HUDEP-2 (cell line): ENCODE measurements at regions not wholly inside any gene's neighbourhood (a gene's known extent, or its start where the extent isn't known, plus 50 kb on each side); places are given as distances from the start of the nearest gene placed in this dataset.

Experiments used
- DNase-seq, 76 experiments: peaks; one replicate each; lab custom pipeline; 2025; ENCODE audit not compliant: unreplicated experiment in 76 of 76; lab: John Stamatoyannopoulos, UW

GRCh38 chr1:69288416-69288815, 279.3 kb upstream of the LRRC7 start:
- no peak for DNase-seq

- no peak for DNase-seq
Measured at GRCh38 chr1:69290291-69290690, 277.4 kb upstream of the LRRC7 start.

- no peak for DNase-seq
Measured at GRCh38 chr1:69291541-69291940, 276.2 kb upstream of the LRRC7 start.

- no peak for DNase-seq
Measured at GRCh38 chr1:69292833-69293232, 274.9 kb upstream of the LRRC7 start.

- DNase-seq, result no peak
Measured at GRCh38 chr1:69294171-69294570, 273.6 kb upstream of the LRRC7 start.

GRCh38 chr1:69295265-69295664, 272.5 kb upstream of the LRRC7 start:
- DNase-seq, result no peak

- peak in 31 of 76 experiments; percentile 2 to 50 (median 15) for DNase-seq
Measured at GRCh38 chr1:69305621-69306020, 262.1 kb upstream of the LRRC7 start.

- DNase-seq, result no peak
Measured at GRCh38 chr1:69312055-69312732, 255.5 kb upstream of the LRRC7 start.

GRCh38 chr1:69313118-69313517, 254.6 kb upstream of the LRRC7 start:
- no peak for DNase-seq

GRCh38 chr1:69315416-69315815, 252.3 kb upstream of the LRRC7 start:
- no peak for DNase-seq

- no peak for DNase-seq
Measured at GRCh38 chr1:69315823-69316222, 251.9 kb upstream of the LRRC7 start.

- DNase-seq, result no peak
Measured at GRCh38 chr1:69319287-69319686, 248.4 kb upstream of the LRRC7 start.

GRCh38 chr1:69320757-69321211, 246.9 kb upstream of the LRRC7 start:
- no peak for DNase-seq

GRCh38 chr1:69321311-69321710, 246.4 kb upstream of the LRRC7 start:
- no peak for DNase-seq

GRCh38 chr1:69328186-69328585, 239.5 kb upstream of the LRRC7 start:
- DNase-seq, result no peak

GRCh38 chr1:69363236-69363635, 204.5 kb upstream of the LRRC7 start:
- no peak for DNase-seq

GRCh38 chr1:69373520-69373919, 194.2 kb upstream of the LRRC7 start:
- no peak for DNase-seq

- no peak for DNase-seq
Measured at GRCh38 chr1:69376408-69376807, 191.3 kb upstream of the LRRC7 start.

- DNase-seq, result peak in 17 of 76 experiments; percentile 1 to 48 (median 10)
Measured at GRCh38 chr1:69377507-69377906, 190.2 kb upstream of the LRRC7 start.

- no peak for DNase-seq
Measured at GRCh38 chr1:69388044-69388443, 179.7 kb upstream of the LRRC7 start.

GRCh38 chr1:69400128-69400527, 167.6 kb upstream of the LRRC7 start:
- DNase-seq, result no peak

- DNase-seq, result no peak
Measured at GRCh38 chr1:69401879-69402278, 165.8 kb upstream of the LRRC7 start.

- DNase-seq, result no peak
Measured at GRCh38 chr1:69403756-69404320, 163.9 kb upstream of the LRRC7 start.
